NT2/D1 (cell line): ENCODE measurements at regions not wholly inside any gene's neighbourhood (a gene's known extent, or its start where the extent isn't known, plus 50 kb on each side); places are given as distances from the start of the nearest gene placed in this dataset.

Experiments
- SUZ12 ChIP-seq: IDR thresholded peaks from 2 replicates; pipeline ENCODE4 v1.6.1; 2011; ENCODE audit not compliant: insufficient read length, insufficient read depth; ENCODE audit errors: extremely low read depth
- YY1 ChIP-seq: IDR thresholded peaks from 2 replicates; pipeline ENCODE4 v1.6.1; 2011; ENCODE audit not compliant: insufficient read length, insufficient read depth
- ZNF274 ChIP-seq: IDR thresholded peaks from 2 replicates; pipeline ENCODE4 v1.6.1; 2011; ENCODE audit warnings: mild to moderate bottlenecking, low read depth, low read length

- TF ChIP-seq YY1, result no peak
- TF ChIP-seq ZNF274, result no peak
- no peak for TF ChIP-seq SUZ12
Observed at GRCh38 chr3:162489853-162490252, 993.2 kb downstream of the OTOL1 start.
